SK-N-MC (cell line): ENCODE measurements at regions not wholly inside any gene's neighbourhood (a gene's known extent, or its start where the extent isn't known, plus 50 kb on each side); places are given as distances from the start of the nearest gene placed in this dataset.

ENCODE experiments used
- EZH2 ChIP-seq: fragments of 200-600 bp; sonication (generic); IDR thresholded peaks from one replicate; pipeline ENCODE4 v1.6.1; 2017; ENCODE audit warnings: antibody characterized with exemption
- FOXP2 ChIP-seq: optimal IDR thresholded peaks from 2 replicates; pipeline ENCODE3; 2011; ENCODE audit warnings: mild to moderate bottlenecking, moderate library complexity; ENCODE audit not compliant: insufficient read depth; ENCODE audit errors: extremely low read length, control extremely low read depth
- POLR2AphosphoS5 ChIP-seq: IDR thresholded peaks from 2 replicates; pipeline ENCODE4 v1.6.1; 2012; ENCODE audit warnings: mild to moderate bottlenecking, low read depth, low read length, borderline replicate concordance

DNA sequence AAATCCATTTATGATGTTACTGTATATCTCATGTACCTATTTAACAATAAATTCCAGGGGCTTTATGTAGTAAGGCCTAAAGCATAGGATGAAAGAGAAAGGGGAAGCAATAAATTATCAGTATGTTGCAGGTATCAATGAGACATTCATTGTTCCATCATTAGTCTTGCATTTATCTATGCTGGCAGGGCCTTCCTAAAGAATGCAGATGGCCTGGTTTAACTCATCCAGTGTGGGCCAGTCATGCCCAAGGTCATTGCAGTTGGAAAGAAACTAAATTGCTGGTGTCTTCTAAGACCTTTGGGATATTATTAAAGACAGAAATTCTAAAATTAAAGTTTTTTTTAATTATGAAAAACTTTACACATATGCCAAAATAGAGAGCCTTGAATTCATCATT, 98.3 kb downstream of the AVPR1A start:
- TF ChIP-seq EZH2, result no peak
- no peak for TF ChIP-seq POLR2AphosphoS5
- TF ChIP-seq FOXP2, result no peak
